ENCODE measurements at regions not wholly inside any gene's neighbourhood (a gene's known extent, or its start where the extent isn't known, plus 50 kb on each side); places are given as distances from the start of the nearest gene placed in this dataset.

- TF ChIP-seq CTCF (CRISPR knock-in tag; IDR thresholded peaks at IDR 0.05): no peak
- TF ChIP-seq ZBTB49 (CRISPR knock-in tag; IDR thresholded peaks at IDR 0.05; ENCODE audit: borderline replicate concordance): no peak
- TF ChIP-seq ZBTB43 (CRISPR knock-in tag; conservative IDR thresholded peaks at IDR 0.05): no peak
These were observed 317.4 kb upstream of the SOX11 start for GRCh38 chr2:5374762-5375161.
